SHP77 (cell line): ENCODE measurements at regions not wholly inside any gene's neighbourhood (a gene's known extent, or its start where the extent isn't known, plus 50 kb on each side); places are given as distances from the start of the nearest gene placed in this dataset.

ENCODE experiments used
- DNase-seq, 2 experiments: peaks; one replicate each; lab custom pipeline; 2025; lab: John Stamatoyannopoulos, UW

- peak; percentile 66 to 70 for DNase-seq
These were observed 68.6 kb upstream of the FOXA2 start for GRCh38 chr20:22652681-22653588.

GRCh38 chr20:22653658-22654642 lies 69.6 kb upstream of the FOXA2 start:
- no peak for DNase-seq

GRCh38 chr20:22663528-22664025 lies 79.2 kb upstream of the FOXA2 start:
- no peak for DNase-seq

GRCh38 chr20:22667198-22667597 lies 82.8 kb upstream of the FOXA2 start:
- DNase-seq: no peak

- DNase-seq: no peak
These were observed 87.8 kb upstream of the FOXA2 start for GRCh38 chr20:22672191-22672590.

- DNase-seq: no peak
These were observed 89.1 kb upstream of the FOXA2 start for GRCh38 chr20:22673467-22673866.

- no peak for DNase-seq
These were observed 91.0 kb upstream of the FOXA2 start for GRCh38 chr20:22675341-22675740.

- DNase-seq: no peak
These were observed 94.3 kb upstream of the FOXA2 start for GRCh38 chr20:22678678-22679077.

GRCh38 chr20:22679197-22679596 lies 94.8 kb upstream of the FOXA2 start:
- no peak for DNase-seq

- no peak for DNase-seq
These were observed 95.8 kb upstream of the FOXA2 start for GRCh38 chr20:22680031-22680740.

- no peak for DNase-seq
These were observed 97.3 kb upstream of the FOXA2 start for GRCh38 chr20:22681591-22682248.

GRCh38 chr20:22682381-22682780 lies 98.0 kb upstream of the FOXA2 start:
- no peak for DNase-seq

- DNase-seq: peak; percentile 88 to 93
These were observed 99.8 kb upstream of the FOXA2 start for GRCh38 chr20:22684072-22684762.

GRCh38 chr20:22684763-22685443 lies 100.5 kb upstream of the FOXA2 start:
- DNase-seq: peak; percentile 64 to 79

- DNase-seq: peak; percentile 62 to 72
These were observed 101.7 kb upstream of the FOXA2 start for GRCh38 chr20:22686097-22686496.

- DNase-seq: no peak
These were observed 103.4 kb upstream of the FOXA2 start for GRCh38 chr20:22687676-22688349.

GRCh38 chr20:22688485-22688884 lies 104.1 kb upstream of the FOXA2 start:
- DNase-seq: no peak

- DNase-seq: no peak
These were observed 104.9 kb upstream of the FOXA2 start for GRCh38 chr20:22689266-22689665.

- DNase-seq: no peak
These were observed 105.6 kb upstream of the FOXA2 start for GRCh38 chr20:22690000-22690399.
